H9 (cell line): ENCODE measurements at regions not wholly inside any gene's neighbourhood (a gene's known extent, or its start where the extent isn't known, plus 50 kb on each side); places are given as distances from the start of the nearest gene placed in this dataset.

Experiments used
- DNase-seq: peaks from one replicate; pipeline ENCODE4 v3.0.0-alpha.2; 2017
- H2AFZ ChIP-seq: one replicate; pipeline ENCODE4 v1.6.1; 2013; ENCODE audit warnings: mild to moderate bottlenecking, low read length, control low read depth, moderate library complexity
- H2AK5ac ChIP-seq: 2 replicates; pipeline ENCODE4 v1.6.1; 2013; ENCODE audit warnings: low read length, control low read depth, mixed read lengths; ENCODE audit not compliant: insufficient read length
- H2BK120ac ChIP-seq: one replicate; pipeline ENCODE4 v1.6.1; 2013; ENCODE audit warnings: low read depth, mild to moderate bottlenecking, low read length, control low read depth, inconsistent platforms; ENCODE audit not compliant: poor library complexity, severe bottlenecking
- H2BK12ac ChIP-seq: 2 replicates; pipeline ENCODE4 v1.6.1; 2013; ENCODE audit warnings: low read length, control low read depth, mixed read lengths, low read depth; ENCODE audit not compliant: insufficient read length
- H2BK15ac ChIP-seq: 2 replicates; pipeline ENCODE4 v1.6.1; 2013; ENCODE audit warnings: low read depth, low read length, control low read depth
- H2BK20ac ChIP-seq: one replicate; pipeline ENCODE4 v1.6.1; 2013; ENCODE audit warnings: low read depth, mild to moderate bottlenecking, low read length, control low read depth, inconsistent platforms; ENCODE audit not compliant: poor library complexity, severe bottlenecking
- H2BK5ac ChIP-seq: 2 replicates; pipeline ENCODE4 v1.6.1; 2013; ENCODE audit warnings: low read length, control low read depth, mixed read lengths; ENCODE audit not compliant: insufficient read length
- H3K14ac ChIP-seq: 2 replicates; pipeline ENCODE4 v1.6.1; 2013; ENCODE audit warnings: low read length, control low read depth; ENCODE audit not compliant: insufficient read depth
- H3K18ac ChIP-seq: 2 replicates; pipeline ENCODE4 v1.6.1; 2013; ENCODE audit warnings: low read depth, mild to moderate bottlenecking, mixed read lengths, low read length, control low read depth; ENCODE audit not compliant: insufficient read length
- H3K23ac ChIP-seq: 2 replicates; pipeline ENCODE4 v1.6.1; 2013; ENCODE audit warnings: low read length, control low read depth, mixed read lengths, low read depth; ENCODE audit not compliant: insufficient read length
- H3K23me2 ChIP-seq: 2 replicates; pipeline ENCODE4 v1.6.1; 2013; ENCODE audit warnings: low read depth, mild to moderate bottlenecking, mixed read lengths, low read length, control low read depth; ENCODE audit not compliant: insufficient read length, poor library complexity, severe bottlenecking
- H3K27ac ChIP-seq: 2 replicates; pipeline ENCODE4 v1.5.1; 2013; ENCODE audit warnings: low read length, control low read depth, mixed read lengths, low read depth; ENCODE audit not compliant: insufficient read length
- H3K27me3 ChIP-seq: 2 replicates; pipeline ENCODE4 v1.6.1; 2013; ENCODE audit warnings: low read length, control low read depth, inconsistent platforms; ENCODE audit not compliant: insufficient read depth
- H3K4ac ChIP-seq: 2 replicates; pipeline ENCODE4 v1.6.1; 2013; ENCODE audit warnings: low read depth, mild to moderate bottlenecking, control low read depth, inconsistent platforms, low read length, moderate library complexity
- H3K4me1 ChIP-seq: 2 replicates; pipeline ENCODE4 v1.6.1; 2013; ENCODE audit warnings: low read length, control low read depth, inconsistent platforms; ENCODE audit not compliant: insufficient read depth
- H3K4me2 ChIP-seq: 2 replicates; pipeline ENCODE4 v1.6.1; 2013; ENCODE audit warnings: low read length, control low read depth, mixed read lengths; ENCODE audit not compliant: insufficient read length, insufficient read depth
- H3K56ac ChIP-seq: 2 replicates; pipeline ENCODE4 v1.6.1; 2013; ENCODE audit warnings: low read depth, mild to moderate bottlenecking, mixed read lengths, low read length, control low read depth; ENCODE audit not compliant: insufficient read length
- H3K79me1 ChIP-seq: 2 replicates; pipeline ENCODE4 v1.6.1; 2013; ENCODE audit warnings: low read depth, mild to moderate bottlenecking, moderate library complexity, low read length, control low read depth, inconsistent platforms; ENCODE audit not compliant: insufficient read depth, poor library complexity, severe bottlenecking
- H3K79me2 ChIP-seq: 2 replicates; pipeline ENCODE4 v1.6.1; 2013; ENCODE audit warnings: low read length, control low read depth, inconsistent platforms; ENCODE audit not compliant: insufficient read depth
- H3K9ac ChIP-seq: 2 replicates; pipeline ENCODE4 v1.6.1; 2013; ENCODE audit warnings: low read length, control low read depth, mixed read lengths; ENCODE audit not compliant: insufficient read length; ENCODE audit errors: extremely low read depth
- H3K9me3 ChIP-seq: one replicate; pipeline ENCODE4 v1.6.1; 2013; ENCODE audit warnings: low read depth, low read length, inconsistent platforms; ENCODE audit not compliant: control insufficient read depth
- H3T11ph ChIP-seq: one replicate; pipeline ENCODE4 v1.6.1; 2013; ENCODE audit warnings: mild to moderate bottlenecking, low read length, control low read depth, inconsistent platforms
- H4K20me1 ChIP-seq: one replicate; pipeline ENCODE4 v1.6.1; 2013; ENCODE audit not compliant: control insufficient read depth, insufficient read length, insufficient read depth
- H4K5ac ChIP-seq: 2 replicates; pipeline ENCODE4 v1.6.1; 2013; ENCODE audit warnings: low read depth, mild to moderate bottlenecking, mixed read lengths, low read length, control low read depth; ENCODE audit not compliant: insufficient read length
- H4K8ac ChIP-seq: replicated peaks from 2 replicates; pipeline ENCODE4 v1.6.1; 2013; ENCODE audit warnings: low read length, control low read depth, mixed read lengths, low read depth; ENCODE audit not compliant: insufficient read length
- H4K91ac ChIP-seq: 2 replicates; pipeline ENCODE4 v1.6.1; 2013; ENCODE audit warnings: low read depth, mild to moderate bottlenecking, moderate library complexity, mixed read lengths, low read length, control low read depth; ENCODE audit not compliant: insufficient read length
- H3K27ac Mint-ChIP-seq, 3 experiments: 2 replicates in 2 of 3; 3 replicates in 1 of 3; pipeline ENCODE4 v1.8.0; 2020 to 2021; ENCODE audit warnings: mixed read lengths in 3 of 3, mild to moderate bottlenecking in 1 of 3, moderate library complexity in 1 of 3
- H3K27me3 Mint-ChIP-seq: 2 replicates; pipeline ENCODE4 v1.8.0; 2021; ENCODE audit warnings: low read depth, mild to moderate bottlenecking, moderate library complexity, mixed read lengths
- H3K36me3 Mint-ChIP-seq, 3 experiments: 2 replicates in 2 of 3; 3 replicates in 1 of 3; pipeline ENCODE4 v1.8.0; 2020 to 2021; ENCODE audit warnings: low read depth in 3 of 3, mixed read lengths in 3 of 3; ENCODE audit not compliant: insufficient read depth in 1 of 3
- H3K4me1 Mint-ChIP-seq, 2 experiments: 2 replicates each; pipeline ENCODE4 v1.8.0; 2020; ENCODE audit warnings: mixed read lengths in 2 of 2
- H3K4me3 Mint-ChIP-seq, 2 experiments: 2 replicates in 1 of 2; 3 replicates in 1 of 2; pipeline ENCODE4 v1.8.0; 2020 to 2021; ENCODE audit warnings: mild to moderate bottlenecking in 2 of 2, mixed read lengths in 2 of 2, moderate library complexity in 1 of 2
- H3K9me3 Mint-ChIP-seq, 2 experiments: 2 replicates in 1 of 2; 3 replicates in 1 of 2; pipeline ENCODE4 v1.8.0; 2020; ENCODE audit warnings: mild to moderate bottlenecking in 2 of 2, mixed read lengths in 2 of 2, moderate library complexity in 1 of 2
- WGBS: extraction: QIAGEN DNeasy Blood & Tissue Kit; methylation state at CpG from one replicate; pipeline ENCODE4 v1.1.7; 2013; ENCODE audit warnings: missing lambda C conversion rate, low lambda C conversion rate, mixed read lengths; ENCODE audit not compliant: insufficient read length; ENCODE audit errors: extremely low coverage; 5-methylcytosine and 5-hydroxymethylcytosine counted together
- TF ChIP-seq, protein P1 (sequence below): fragments of 200-600 bp; sonication (generic); conservative IDR thresholded peaks from 3 replicates; pipeline ENCODE4 v1.8.0; 2021; ENCODE audit warnings: antibody characterized with exemption, mild to moderate bottlenecking

DNA sequence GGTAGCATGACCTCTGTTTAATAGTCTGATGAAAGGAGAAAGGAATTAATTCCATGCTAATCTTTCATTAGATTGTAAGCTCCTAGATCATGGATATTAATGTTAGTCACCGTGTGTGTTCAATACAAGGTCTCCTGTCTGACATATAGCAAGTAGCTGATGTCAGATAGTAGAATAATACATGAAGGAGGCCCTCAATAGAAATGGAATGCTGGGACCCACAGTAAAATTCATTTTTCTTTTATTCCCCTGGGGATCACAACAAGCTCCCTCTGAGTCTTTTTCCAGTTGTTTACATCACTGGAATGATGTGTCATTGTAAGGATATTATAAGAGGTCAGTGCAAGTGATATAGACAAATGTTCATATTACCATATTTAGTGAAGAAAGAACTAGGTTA, 240.3 kb upstream of the TRPC7 start:
- no peak overlapping the region for H4K8ac ChIP-seq
- H3K9ac ChIP-seq, result no peak overlapping the region
- Mint-ChIP-seq H3K27me3 (no peaks in the 10 kb centered on the region), H3K4me1 (no peaks in the 10 kb centered on the region), H3K4me3 (no peak overlapping the region), H3K27ac (no peak overlapping the region), H3K36me3 (peaks cover 11 to 26% (median 24%) of the 10 kb centered on the region in 3 experiments), H3K9me3 (peaks cover 31 to 36% of the 10 kb centered on the region in 2 experiments)
- no peak overlapping the region for H3K14ac ChIP-seq
- no peak overlapping the region for H3K4ac ChIP-seq
- no peaks in the 10 kb centered on the region for H3K23me2 ChIP-seq
- H3K56ac ChIP-seq, result no peak overlapping the region
- H3K4me1 ChIP-seq, result no peaks in the 10 kb centered on the region
- H2BK15ac ChIP-seq, result no peak overlapping the region
- no peak overlapping the region for H3T11ph ChIP-seq
- no peaks in the 10 kb centered on the region for H3K79me2 ChIP-seq
- no peak overlapping the region for H3K23ac ChIP-seq
- no peak overlapping the region for H2BK20ac ChIP-seq
- H3K79me1 ChIP-seq, result no peaks in the 10 kb centered on the region
- no peak for DNase-seq
- H3K27ac ChIP-seq, result no peak overlapping the region
- H2AFZ ChIP-seq, result no peak overlapping the region
- H3K27me3 ChIP-seq, result no peaks in the 10 kb centered on the region
- TF ChIP-seq, protein P1, sequence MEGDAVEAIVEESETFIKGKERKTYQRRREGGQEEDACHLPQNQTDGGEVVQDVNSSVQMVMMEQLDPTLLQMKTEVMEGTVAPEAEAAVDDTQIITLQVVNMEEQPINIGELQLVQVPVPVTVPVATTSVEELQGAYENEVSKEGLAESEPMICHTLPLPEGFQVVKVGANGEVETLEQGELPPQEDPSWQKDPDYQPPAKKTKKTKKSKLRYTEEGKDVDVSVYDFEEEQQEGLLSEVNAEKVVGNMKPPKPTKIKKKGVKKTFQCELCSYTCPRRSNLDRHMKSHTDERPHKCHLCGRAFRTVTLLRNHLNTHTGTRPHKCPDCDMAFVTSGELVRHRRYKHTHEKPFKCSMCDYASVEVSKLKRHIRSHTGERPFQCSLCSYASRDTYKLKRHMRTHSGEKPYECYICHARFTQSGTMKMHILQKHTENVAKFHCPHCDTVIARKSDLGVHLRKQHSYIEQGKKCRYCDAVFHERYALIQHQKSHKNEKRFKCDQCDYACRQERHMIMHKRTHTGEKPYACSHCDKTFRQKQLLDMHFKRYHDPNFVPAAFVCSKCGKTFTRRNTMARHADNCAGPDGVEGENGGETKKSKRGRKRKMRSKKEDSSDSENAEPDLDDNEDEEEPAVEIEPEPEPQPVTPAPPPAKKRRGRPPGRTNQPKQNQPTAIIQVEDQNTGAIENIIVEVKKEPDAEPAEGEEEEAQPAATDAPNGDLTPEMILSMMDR, result no peak
- no peak overlapping the region for H2BK120ac ChIP-seq
- no peak overlapping the region for H3K4me2 ChIP-seq
- peaks cover 16% of the 10 kb centered on the region for H3K9me3 ChIP-seq
- WGBS, result no CpG with 5 or more reads among the region's 1 CpG
- H2BK5ac ChIP-seq, result no peak overlapping the region
- H2AK5ac ChIP-seq, result no peak overlapping the region
- no peak overlapping the region for H3K18ac ChIP-seq
- H4K91ac ChIP-seq, result no peak overlapping the region
- H2BK12ac ChIP-seq, result no peak overlapping the region
- H4K5ac ChIP-seq, result no peak overlapping the region
- no peaks in the 10 kb centered on the region for H4K20me1 ChIP-seq
